Stimulated activated naive CD8-positive, alpha-beta T cell treated with anti-CD3 and anti-CD28 coated beads, Interleukin-15, amount 100 ng/mL, for 72 hours (primary cell): ENCODE measurements at regions not wholly inside any gene's neighbourhood (a gene's known extent, or its start where the extent isn't known, plus 50 kb on each side); places are given as distances from the start of the nearest gene placed in this dataset.
"Not testable (repeated sequence)": the region's sequence is repeated elsewhere in the genome, so short reads cannot be mapped to it uniquely, and the experiment has no call there.

Source experiments
- ATAC-seq: fragments of 150-1000 bp; cut with Tn5 transposase; 2 replicates; pipeline ENCODE4 v1.10.0; 2021; ENCODE audit warnings: mild to moderate bottlenecking, moderate library complexity
- DNase-seq, 2 donors: peaks; one replicate each; pipeline ENCODE4 v3.0.0; 2021 to 2022
- H3K27ac Mint-ChIP-seq, 2 donors: one replicate each; pipeline ENCODE4 v1.8.0; 2022; ENCODE audit warnings: mild to moderate bottlenecking in 2 of 2, mixed read lengths in 2 of 2, moderate library complexity in 2 of 2
- H3K27me3 Mint-ChIP-seq: one replicate; pipeline ENCODE4 v1.8.0; 2022; ENCODE audit warnings: mixed read lengths
- H3K4me1 Mint-ChIP-seq: one replicate; pipeline ENCODE4 v1.8.0; 2022; ENCODE audit warnings: mild to moderate bottlenecking, mixed read lengths
- H3K4me3 Mint-ChIP-seq, 2 donors: one replicate each; pipeline ENCODE4 v1.8.0; 2022; ENCODE audit warnings: mild to moderate bottlenecking in 2 of 2, mixed read lengths in 2 of 2, moderate library complexity in 1 of 2
- H3K9me3 Mint-ChIP-seq, 2 donors: one replicate each; pipeline ENCODE4 v1.8.0; 2022; ENCODE audit warnings: mixed read lengths in 2 of 2

DNA sequence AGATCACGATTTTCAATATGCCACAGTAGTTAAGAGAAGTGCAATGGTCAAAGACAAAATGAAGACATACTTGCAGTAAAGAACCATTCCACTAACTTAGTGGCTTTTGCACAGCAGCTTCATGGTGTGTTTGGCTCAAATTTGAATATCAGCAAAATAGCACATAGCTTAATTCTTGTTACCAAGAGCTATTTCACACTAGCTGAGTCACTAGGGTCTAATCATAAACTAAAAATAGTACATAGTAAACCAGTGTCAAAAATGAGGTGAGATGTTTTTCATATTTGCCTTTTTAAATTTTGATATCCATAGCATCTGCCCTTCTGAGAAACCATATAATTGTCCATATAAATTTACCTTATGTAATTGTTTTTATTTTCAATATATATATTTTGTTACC lies 325.0 kb upstream of the LUZP2 start:
- H3K27ac Mint-ChIP-seq, result no peak overlapping the region
- no peaks in the 10 kb centered on the region for H3K27me3 Mint-ChIP-seq
- no peaks in the 10 kb centered on the region for H3K4me1 Mint-ChIP-seq
- ATAC-seq, result no peak
- no peak overlapping the region for H3K4me3 Mint-ChIP-seq
- no peak for DNase-seq
- no peaks in the 10 kb centered on the region for H3K9me3 Mint-ChIP-seq

GRCh38 chr11:24181395-24182047 lies 315.3 kb upstream of the LUZP2 start:
- H3K4me3 Mint-ChIP-seq, result no peak overlapping the region
- no peak overlapping the region for H3K27ac Mint-ChIP-seq
- H3K27me3 Mint-ChIP-seq, result no peaks in the 10 kb centered on the region
- H3K4me1 Mint-ChIP-seq, result no peaks in the 10 kb centered on the region
- no peak for ATAC-seq
- DNase-seq, result no peak
- peaks cover 8 to 10% of the 10 kb centered on the region in 2 donors for H3K9me3 Mint-ChIP-seq

DNA sequence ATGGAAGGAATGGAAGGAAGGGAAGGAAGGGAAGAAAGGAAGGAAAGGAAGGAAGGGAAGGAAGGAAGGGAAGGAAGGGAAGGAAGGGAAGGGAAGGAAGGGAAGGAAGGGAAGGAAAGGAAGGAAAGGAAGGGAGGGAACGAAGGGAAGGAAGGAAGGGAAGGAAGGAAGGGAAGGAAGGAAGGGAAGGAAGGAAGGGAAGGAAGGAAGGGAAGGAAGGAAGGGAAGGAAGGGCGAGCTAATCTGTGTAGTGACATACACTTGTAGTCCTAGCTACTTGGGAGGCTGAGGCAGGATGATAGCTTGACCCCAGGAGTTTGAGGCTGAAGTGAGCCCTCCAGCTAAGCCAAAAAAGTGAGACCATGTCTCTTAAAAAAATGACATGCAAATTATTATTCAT lies 311.3 kb upstream of the LUZP2 start:
- not testable (repeated sequence) for H3K27me3 Mint-ChIP-seq, H3K27ac Mint-ChIP-seq, H3K4me1 Mint-ChIP-seq, DNase-seq, H3K4me3 Mint-ChIP-seq, ATAC-seq
- H3K9me3 Mint-ChIP-seq, result peaks cover 5 to 15% of the 10 kb centered on the region in 2 donors

DNA sequence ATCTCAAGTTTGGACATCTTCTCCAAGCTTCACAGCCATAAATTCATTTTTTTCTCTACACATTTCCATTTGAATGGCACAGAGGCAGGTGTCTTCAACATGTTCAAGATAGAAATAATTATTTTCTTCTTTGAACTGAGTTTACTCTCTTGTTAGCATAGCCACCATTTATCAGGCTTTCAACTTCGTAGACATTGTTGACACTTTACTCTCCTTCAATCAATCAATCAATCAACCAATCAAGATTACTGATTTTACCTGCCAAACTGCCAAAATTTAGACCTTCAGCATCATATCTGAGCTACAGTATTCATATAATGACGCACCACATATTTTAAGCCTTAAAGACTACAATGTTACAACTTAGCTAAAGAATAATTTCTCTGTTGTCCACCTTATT lies 300.1 kb upstream of the LUZP2 start:
- DNase-seq (no peak), ATAC-seq (no peak)
- Mint-ChIP-seq H3K27me3 (no peaks in the 10 kb centered on the region), H3K9me3 (peaks cover 5 to 11% of the 10 kb centered on the region in 2 donors), H3K27ac (no peak overlapping the region), H3K4me1 (no peaks in the 10 kb centered on the region), H3K4me3 (no peak overlapping the region)

DNA sequence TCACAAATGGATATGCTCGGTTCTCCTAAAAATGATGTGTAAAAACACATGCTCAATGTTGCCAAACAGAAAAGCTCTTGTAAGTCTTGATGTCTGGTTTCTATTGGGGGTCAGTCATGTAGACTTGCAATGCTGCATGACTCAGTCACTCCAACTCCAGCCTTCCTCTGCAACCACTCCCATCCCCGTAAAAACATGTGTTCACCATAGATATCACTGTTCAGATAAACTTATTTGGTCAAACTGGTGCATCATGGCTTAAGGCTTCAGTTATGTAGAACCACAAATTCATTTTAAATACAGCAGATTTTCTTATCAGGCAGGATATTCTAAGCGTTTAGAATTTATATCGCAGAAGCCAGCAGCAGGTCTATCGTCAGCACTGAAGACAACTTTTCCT lies 298.4 kb upstream of the LUZP2 start:
- Mint-ChIP-seq H3K9me3 (peaks cover 0 to 6% of the 10 kb centered on the region in 2 donors), H3K27ac (no peak overlapping the region), H3K4me1 (no peaks in the 10 kb centered on the region), H3K27me3 (no peaks in the 10 kb centered on the region), H3K4me3 (no peak overlapping the region)
- DNase-seq, result no peak
- ATAC-seq, result no peak

- DNase-seq, result no peak
- Mint-ChIP-seq H3K4me1 (no peaks in the 10 kb centered on the region), H3K27ac (no peak overlapping the region), H3K9me3 (peaks cover 0 to 6% of the 10 kb centered on the region in 2 donors), H3K27me3 (no peaks in the 10 kb centered on the region), H3K4me3 (no peak overlapping the region)
- no peak for ATAC-seq
Measured at GRCh38 chr11:24199461-24199860, 297.4 kb upstream of the LUZP2 start.

DNA sequence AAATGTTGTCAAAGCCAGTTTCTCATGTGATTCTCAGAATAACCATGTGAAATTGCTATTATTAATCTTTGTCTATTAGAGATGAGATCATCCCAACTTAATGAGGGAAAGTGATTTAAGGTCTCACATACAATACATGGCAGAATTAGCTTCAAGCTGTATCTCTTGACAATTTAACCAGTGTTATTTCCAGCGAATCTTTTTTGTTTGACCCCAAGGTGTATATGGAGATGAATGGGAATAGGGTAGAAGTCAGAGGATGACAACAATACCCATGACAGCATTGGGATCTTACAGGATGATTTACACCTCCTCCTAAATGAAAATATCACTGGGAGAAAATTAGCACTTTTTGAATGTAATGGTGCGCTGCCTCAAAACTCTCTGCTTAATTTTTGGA lies 290.8 kb upstream of the LUZP2 start:
- ATAC-seq (no peak), DNase-seq (no peak)
- Mint-ChIP-seq H3K27me3 (no peaks in the 10 kb centered on the region), H3K4me3 (no peak overlapping the region), H3K9me3 (peaks cover 0 to 7% of the 10 kb centered on the region in 2 donors), H3K27ac (no peak overlapping the region), H3K4me1 (no peaks in the 10 kb centered on the region)

DNA sequence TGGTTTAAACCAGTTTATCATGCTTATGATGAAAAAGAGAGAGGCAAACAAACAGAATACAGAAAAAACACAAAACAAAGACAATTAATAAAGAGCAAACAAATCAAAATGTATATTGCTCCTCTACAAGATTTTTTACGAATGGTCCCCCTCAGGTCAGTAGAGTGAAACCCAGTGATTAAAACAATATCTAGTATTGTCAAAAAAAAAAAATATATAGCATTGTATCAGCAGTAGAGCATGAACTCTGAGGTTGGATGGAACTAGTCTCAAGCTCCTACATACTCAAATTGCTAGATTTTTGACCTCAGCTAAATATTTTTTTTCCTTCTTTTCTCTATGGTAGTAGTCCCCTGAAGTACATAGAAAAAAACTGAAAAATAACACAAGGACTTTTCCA lies 290.3 kb upstream of the LUZP2 start:
- no peak overlapping the region for H3K4me3 Mint-ChIP-seq
- DNase-seq, result no peak
- no peaks in the 10 kb centered on the region for H3K27me3 Mint-ChIP-seq
- no peaks in the 10 kb centered on the region for H3K4me1 Mint-ChIP-seq
- no peak for ATAC-seq
- H3K27ac Mint-ChIP-seq, result no peak overlapping the region
- H3K9me3 Mint-ChIP-seq, result peaks cover 3 to 11% of the 10 kb centered on the region in 2 donors

GRCh38 chr11:24216488-24216887 lies 280.4 kb upstream of the LUZP2 start:
- peaks cover 14 to 31% of the 10 kb centered on the region in 2 donors for H3K9me3 Mint-ChIP-seq
- no peak overlapping the region for H3K27ac Mint-ChIP-seq
- no peaks in the 10 kb centered on the region for H3K27me3 Mint-ChIP-seq
- ATAC-seq (no peak), DNase-seq (no peak)
- no peaks in the 10 kb centered on the region for H3K4me1 Mint-ChIP-seq
- H3K4me3 Mint-ChIP-seq, result no peak overlapping the region

DNA sequence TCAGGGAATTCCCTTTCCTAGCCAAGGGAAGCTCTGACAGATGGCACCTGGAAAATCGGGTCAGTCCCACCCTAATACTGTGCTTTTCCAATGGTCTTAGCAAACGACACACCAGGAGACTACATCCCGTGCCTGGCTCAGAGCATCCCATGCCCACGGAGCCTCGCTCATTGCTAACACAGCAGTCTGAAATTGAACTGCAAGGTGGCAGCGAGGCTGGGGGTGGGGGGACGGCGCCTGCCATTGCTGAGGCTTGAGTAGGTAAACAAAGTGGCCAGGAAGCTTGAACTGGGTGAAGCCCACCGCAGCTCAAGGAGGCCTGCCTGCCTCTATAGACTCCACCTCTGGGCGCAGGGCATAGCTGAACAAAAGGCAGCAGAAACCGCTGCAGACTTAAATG lies 279.5 kb upstream of the LUZP2 start:
- peaks cover 12 to 28% of the 10 kb centered on the region in 2 donors for H3K9me3 Mint-ChIP-seq
- not testable (repeated sequence) for H3K27ac Mint-ChIP-seq, ATAC-seq, H3K27me3 Mint-ChIP-seq, DNase-seq, H3K4me1 Mint-ChIP-seq, H3K4me3 Mint-ChIP-seq

GRCh38 chr11:24225501-24225900 lies 271.4 kb upstream of the LUZP2 start:
- peaks cover 18 to 21% of the 10 kb centered on the region in 2 donors for H3K9me3 Mint-ChIP-seq
- H3K27ac Mint-ChIP-seq, result no peak overlapping the region
- no peaks in the 10 kb centered on the region for H3K4me1 Mint-ChIP-seq
- DNase-seq (no peak), ATAC-seq (no peak)
- H3K4me3 Mint-ChIP-seq, result no peak overlapping the region
- H3K27me3 Mint-ChIP-seq, result no peaks in the 10 kb centered on the region

DNA sequence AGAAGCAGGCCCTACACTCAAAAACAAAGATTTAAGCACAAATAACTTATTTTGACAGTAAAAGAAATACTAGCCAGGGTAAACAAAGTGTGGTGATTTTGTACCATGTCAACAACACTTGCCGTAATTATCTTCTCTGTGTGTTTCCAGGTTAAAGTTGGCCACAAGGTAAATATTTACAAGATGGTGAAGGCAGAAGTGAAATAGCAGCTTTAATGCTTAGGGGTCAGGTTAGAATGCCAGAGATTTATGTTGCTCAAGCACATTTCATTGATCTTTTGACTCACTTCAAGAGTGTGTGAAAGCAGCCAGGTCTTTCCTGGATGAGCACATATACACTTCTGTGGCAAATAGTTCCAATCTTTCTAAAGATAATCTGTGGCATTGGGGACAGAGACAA lies 270.2 kb upstream of the LUZP2 start:
- DNase-seq, result no peak
- H3K4me1 Mint-ChIP-seq, result no peaks in the 10 kb centered on the region
- H3K27me3 Mint-ChIP-seq, result no peaks in the 10 kb centered on the region

GRCh38 chr11:24233041-24233440 lies 263.8 kb upstream of the LUZP2 start:
- H3K9me3 Mint-ChIP-seq, result peaks cover 9 to 11% of the 10 kb centered on the region in 2 donors
- no peaks in the 10 kb centered on the region for H3K27me3 Mint-ChIP-seq
- no peaks in the 10 kb centered on the region for H3K4me1 Mint-ChIP-seq
- DNase-seq, result no peak
- no peak overlapping the region for H3K27ac Mint-ChIP-seq
- H3K4me3 Mint-ChIP-seq, result no peak overlapping the region
- no peak for ATAC-seq

More for the DNA sequence above, 270.2 kb upstream of the LUZP2 start:
- ATAC-seq, result no peak
- Mint-ChIP-seq H3K4me3 (no peak overlapping the region), H3K27ac (no peak overlapping the region), H3K9me3 (peaks cover 18 to 21% of the 10 kb centered on the region in 2 donors)

DNA sequence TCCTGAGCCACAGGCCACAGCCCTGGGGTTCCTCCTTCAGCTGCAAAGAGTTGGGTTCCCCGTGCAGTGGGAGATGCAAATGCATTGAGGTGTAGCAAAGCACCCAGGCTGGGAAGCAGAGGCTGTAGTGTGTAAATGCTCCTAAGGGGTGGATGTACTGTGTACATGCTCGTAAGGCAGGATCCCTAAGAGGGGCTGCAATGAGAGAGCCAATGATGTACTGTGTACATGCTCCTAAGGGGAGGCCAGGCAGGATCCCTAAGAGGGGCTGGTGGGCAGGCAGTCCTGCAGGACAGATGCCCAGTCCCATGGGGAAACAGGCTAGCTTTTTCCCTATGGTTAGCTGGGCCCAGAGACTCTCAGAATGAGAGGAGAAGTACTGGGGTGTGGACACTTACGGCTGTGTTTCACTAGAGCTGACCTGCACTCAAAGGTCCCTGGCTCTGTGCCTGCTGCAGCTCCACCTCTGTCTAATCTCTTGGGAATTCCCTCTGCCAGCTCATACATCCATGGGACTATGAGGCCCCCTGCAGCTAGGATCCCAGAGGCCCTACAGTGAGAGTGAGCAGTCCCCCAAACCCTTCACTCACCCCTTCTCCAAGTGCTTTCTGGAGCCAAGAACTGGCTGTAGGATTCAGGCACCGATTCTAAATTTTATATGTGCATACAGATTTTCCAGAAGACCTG lies 261.9 kb upstream of the LUZP2 start:
- ATAC-seq (no peak), DNase-seq (no peak)
- no peak overlapping the region for H3K4me3 Mint-ChIP-seq
- no peaks in the 10 kb centered on the region for H3K27me3 Mint-ChIP-seq
- no peak overlapping the region for H3K27ac Mint-ChIP-seq
- H3K9me3 Mint-ChIP-seq, result peaks cover 12 to 13% of the 10 kb centered on the region in 2 donors
- no peaks in the 10 kb centered on the region for H3K4me1 Mint-ChIP-seq

GRCh38 chr11:24238771-24239645 lies 257.8 kb upstream of the LUZP2 start:
- Mint-ChIP-seq H3K4me3 (no peak overlapping the region), H3K9me3 (peaks cover 19 to 25% of the 10 kb centered on the region in 2 donors), H3K27ac (no peak overlapping the region), H3K27me3 (no peaks in the 10 kb centered on the region), H3K4me1 (no peaks in the 10 kb centered on the region)
- ATAC-seq, result no peak
- DNase-seq, result no peak

GRCh38 chr11:24239930-24240329 lies 256.9 kb upstream of the LUZP2 start:
- ATAC-seq (no peak), DNase-seq (no peak)
- Mint-ChIP-seq H3K27me3 (no peaks in the 10 kb centered on the region), H3K4me3 (no peak overlapping the region), H3K4me1 (no peaks in the 10 kb centered on the region), H3K9me3 (peaks cover 19 to 25% of the 10 kb centered on the region in 2 donors), H3K27ac (no peak overlapping the region)
